ENCODE measurements at regions not wholly inside any gene's neighbourhood (a gene's known extent, or its start where the extent isn't known, plus 50 kb on each side); places are given as distances from the start of the nearest gene placed in this dataset.
"Not testable (repeated sequence)": the region's sequence is repeated elsewhere in the genome, so short reads cannot be mapped to it uniquely, and the experiment has no call there.

DNA sequence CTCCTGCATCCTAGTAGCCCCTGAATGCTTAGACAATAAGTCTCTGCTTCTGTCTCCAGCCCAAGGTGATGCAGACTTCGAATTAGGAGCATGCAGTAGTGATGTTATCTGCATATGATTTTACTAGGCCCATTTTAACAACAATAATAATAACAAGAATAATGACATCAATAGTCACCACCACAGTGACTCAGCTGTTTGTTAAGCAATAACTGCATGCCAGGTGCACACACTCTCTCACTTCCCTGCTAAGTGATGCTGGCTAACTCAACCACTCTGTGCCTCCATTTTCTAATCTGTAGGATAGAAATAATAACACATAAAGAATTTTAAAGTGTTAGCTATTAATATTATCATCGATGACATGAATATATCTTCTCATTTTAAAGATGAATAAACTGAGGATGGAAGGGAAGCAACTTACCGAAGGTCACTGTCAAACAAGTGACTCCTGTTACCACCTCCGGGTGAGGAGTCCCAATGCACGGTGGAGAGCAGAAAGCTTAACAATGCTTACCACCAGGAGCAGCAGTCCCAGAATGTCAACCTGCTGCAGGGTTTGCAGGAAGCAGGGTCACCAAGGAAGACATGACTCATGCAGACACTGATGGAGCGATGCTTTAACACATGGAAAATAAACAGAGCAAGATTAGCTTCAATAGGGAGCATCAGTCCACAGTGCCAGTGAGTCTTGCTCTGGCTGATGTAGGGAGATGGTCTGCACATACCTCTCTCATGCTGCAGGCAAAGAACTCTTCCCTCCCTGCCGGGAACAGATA lies 290.2 kb downstream of the SPATA17 start:
- no peak for DNase-seq

GRCh38 chr1:217924924-217925323 lies 293.8 kb downstream of the SPATA17 start:
- no peak for DNase-seq

GRCh38 chr1:217929213-217929885 lies 298.2 kb downstream of the SPATA17 start:
- no peak for DNase-seq

- no peak for DNase-seq
Measured at GRCh38 chr1:217943361-217943760, 312.2 kb downstream of the SPATA17 start.

- no peak for DNase-seq
Measured at GRCh38 chr1:217944550-217944949, 313.4 kb downstream of the SPATA17 start.

DNA sequence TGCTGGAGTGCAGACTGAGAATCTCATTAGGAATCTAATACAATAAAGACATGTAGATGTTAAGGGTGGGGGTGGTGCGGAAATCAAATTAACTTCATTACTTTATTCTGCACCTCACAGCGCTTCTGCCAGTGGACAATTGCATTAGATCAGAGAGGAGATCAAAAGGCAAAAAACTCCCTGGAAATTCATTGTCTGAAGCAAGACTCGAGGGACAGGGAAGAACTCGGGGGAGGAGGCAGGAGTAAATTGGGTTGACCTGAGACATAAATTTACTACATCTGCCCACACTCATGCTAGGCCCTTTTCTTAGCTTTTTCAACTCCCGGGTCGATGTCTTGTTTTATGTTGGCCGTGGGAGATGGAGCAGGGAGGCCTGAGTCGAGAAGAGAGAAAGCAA lies 315.4 kb downstream of the SPATA17 start:
- no peak for DNase-seq

GRCh38 chr1:217948741-217949140 lies 317.6 kb downstream of the SPATA17 start:
- no peak for DNase-seq

DNA sequence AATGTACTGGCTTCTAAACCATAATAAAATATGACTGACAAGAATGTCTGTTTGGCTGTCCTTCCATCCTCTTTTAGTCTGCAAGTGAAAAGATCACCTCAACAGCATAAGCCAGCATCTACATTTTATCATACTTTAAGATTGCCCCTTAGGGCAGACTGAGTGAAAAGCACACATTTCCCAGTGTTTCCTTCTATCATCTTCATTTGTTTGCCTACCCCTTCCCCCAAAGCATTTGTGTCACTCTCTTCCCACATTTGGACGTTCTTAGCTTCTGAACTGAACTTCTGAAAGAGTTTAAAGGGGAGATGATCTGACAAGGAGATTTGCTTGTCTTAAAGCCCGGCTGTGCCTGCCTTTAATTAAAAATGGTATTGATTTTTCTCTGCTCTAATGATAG lies 322.2 kb downstream of the SPATA17 start:
- no peak for DNase-seq

- no peak for DNase-seq
Measured at GRCh38 chr1:217953922-217954321, 322.8 kb downstream of the SPATA17 start.

DNA sequence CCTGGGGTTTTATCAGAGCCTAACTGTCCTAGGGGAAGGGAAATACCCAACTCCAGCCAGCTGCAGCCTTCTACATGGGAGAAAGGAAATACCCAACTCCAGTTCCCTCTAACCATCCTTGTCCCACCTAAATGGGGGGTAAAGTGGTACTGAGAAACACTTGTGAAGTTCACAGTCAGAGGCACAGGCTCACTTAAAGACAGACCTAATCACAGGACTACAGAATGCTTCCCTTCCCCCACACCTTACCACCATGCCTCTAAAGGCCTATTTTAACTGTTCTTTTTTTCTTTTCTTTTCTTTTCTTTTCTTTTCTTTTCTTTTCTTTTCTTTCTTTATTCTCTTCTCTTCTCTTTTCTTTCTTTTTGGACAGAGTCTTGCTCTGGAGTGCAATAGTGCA lies 324.6 kb downstream of the SPATA17 start:
- no peak for DNase-seq

DNA sequence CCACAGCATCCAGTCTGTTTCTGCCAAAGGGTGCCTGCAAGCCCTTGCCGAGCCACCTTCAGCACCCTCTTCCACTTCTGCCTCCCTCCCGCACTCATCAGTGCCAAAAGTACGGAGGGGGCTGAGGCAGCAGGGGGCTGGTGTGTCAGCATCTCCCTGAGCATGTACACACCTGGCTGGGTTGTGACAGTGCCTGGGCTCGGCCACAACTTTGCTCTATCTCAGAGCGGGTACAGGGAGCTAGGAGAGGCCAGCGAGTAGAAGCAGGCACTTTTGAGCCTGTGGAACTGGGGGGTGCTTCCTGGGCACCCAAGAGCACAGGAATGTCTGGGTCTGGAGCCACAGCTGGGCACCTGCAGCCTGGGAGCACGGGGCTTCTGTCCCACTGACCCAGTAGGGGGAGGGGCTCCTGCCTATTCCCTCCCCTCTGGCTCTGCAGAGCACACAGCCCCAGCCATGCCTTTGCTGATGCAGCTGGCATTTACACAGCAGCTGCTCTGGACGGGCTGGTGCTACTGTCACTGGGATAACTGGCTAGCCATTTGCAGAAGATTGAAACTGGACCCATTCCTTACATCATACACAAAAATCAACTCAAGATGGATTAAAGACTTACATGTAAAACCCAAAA lies 319.8 kb upstream of the RRP15 start:
- no peak for DNase-seq

GRCh38 chr1:217968085-217968484 lies 317.0 kb upstream of the RRP15 start:
- no peak for DNase-seq

DNA sequence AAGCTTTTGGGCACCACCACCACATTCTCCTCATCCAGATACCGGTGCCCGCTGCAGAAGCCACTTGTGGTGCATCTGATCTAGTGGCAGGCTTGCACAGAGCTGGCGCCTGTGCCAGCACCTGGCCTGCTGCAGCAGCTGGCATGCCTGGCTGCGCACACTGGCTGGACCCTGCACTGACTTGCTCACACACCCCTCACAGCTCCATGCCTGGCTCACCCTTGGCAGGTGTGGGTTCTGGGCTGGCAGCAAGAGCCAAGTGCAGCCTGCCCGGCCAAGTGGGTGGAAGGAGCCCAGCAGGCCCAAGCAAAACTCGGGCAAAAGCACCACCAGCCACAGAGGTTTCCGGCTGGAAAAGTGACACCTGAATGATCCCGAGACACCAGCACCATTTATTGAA lies 315.7 kb upstream of the RRP15 start:
- DNase-seq = no peak

DNA sequence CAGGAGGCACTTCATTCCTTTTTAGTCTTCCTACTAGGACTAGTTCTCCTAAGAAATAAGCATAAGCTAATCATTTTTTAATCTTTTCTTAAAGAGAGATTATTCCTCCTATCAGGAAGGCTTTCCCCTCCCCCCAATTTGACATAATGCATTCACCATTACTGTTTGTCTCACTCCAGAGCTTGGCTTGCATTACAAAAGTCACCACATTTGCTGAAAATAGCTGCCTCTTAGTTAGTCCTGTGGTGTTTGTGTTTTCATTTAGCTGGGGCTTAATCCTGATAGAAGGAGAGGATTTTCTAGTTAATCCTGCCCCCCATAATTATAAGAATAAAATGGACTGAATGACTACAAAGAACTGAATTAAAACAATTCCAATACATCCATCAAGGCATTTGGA lies 307.1 kb upstream of the RRP15 start:
- DNase-seq = no peak

GRCh38 chr1:217981430-217981829 lies 303.7 kb upstream of the RRP15 start:
- no peak for DNase-seq

DNA sequence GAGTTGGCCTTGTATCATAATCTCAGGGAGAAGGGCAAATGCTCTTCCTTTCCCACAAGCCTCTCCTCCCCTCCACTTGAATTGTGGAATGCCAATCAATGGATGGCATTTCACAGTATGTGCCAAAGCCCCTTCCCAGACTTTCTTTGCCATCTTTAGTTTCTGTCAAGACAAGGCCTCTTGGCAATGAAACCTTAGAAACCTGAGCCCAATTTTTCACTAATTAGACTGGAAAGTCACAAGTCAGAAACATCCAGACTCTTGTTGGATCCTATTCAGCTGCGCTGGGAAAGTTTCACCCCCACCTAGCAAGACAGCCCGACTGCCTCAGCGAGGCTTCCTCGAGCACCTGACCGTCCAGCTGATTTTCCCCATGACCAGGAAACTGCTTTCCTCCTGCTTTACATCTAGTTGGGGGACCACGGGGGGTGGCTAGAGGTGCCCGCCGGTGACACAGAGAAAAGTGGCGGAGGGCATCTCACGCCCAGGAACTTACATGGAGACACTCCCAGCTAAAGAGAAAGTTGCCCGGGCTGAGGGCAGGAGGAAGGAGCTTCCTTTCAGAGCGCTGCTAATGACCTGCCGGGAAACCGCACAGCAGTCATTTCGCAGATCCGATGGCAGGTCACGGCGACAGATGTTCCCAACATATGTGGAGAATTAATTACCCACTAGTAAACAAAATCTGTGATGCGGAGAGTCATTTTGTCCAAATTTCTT lies 302.6 kb upstream of the RRP15 start:
- DNase-seq = no peak

GRCh38 chr1:217983051-217983375 lies 302.1 kb upstream of the RRP15 start:
- DNase-seq = no peak

DNA sequence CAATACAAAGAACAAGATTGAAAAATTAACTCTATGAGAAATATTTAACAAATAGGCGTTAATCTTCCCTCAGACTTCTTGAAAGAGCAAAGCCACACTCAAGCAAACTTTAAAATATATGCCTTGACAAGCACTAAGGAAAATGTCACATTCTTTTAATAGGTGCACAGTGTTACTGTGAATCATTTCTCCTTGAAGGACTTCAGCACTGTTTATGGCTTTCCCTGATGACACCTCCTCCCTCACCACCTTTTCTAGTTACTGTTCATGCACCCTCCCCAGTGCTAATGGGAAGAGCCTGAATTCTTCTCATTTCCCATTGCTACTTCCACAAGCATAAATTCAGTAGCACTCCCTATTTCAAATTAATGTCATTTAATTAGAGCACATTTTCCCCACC lies 299.5 kb upstream of the RRP15 start:
- no peak for DNase-seq

DNA sequence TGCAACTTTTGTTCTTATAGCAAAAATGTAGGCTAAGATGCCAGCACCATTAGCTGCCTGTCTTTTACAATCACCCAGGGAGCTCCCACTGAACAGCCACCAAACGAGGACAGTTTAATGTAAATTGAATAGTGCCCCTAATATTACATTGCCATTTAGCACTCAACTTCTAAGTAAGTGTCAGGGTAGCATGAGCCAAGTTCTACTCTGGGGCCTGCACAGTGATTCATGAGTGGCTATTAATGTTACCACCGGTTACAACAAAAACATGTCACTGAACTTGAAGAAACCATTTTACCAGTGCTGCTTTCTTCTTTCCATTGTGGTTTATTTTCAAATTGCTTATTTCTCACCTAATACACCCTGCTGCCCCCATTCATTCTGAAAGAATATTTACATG lies 295.6 kb upstream of the RRP15 start:
- DNase-seq = no peak

- DNase-seq = no peak
Measured at GRCh38 chr1:217993439-217993838, 291.7 kb upstream of the RRP15 start.

- DNase-seq = not testable (repeated sequence)
Measured at GRCh38 chr1:218008296-218008695, 276.8 kb upstream of the RRP15 start.

GRCh38 chr1:218015106-218015505 lies 270.0 kb upstream of the RRP15 start:
- DNase-seq = not testable (repeated sequence)

- DNase-seq = no peak
Measured at GRCh38 chr1:218024211-218024720, 260.8 kb upstream of the RRP15 start.

Data from activated CD4-positive, alpha-beta T cell treated with anti-CD3 and anti-CD28 coated beads for 48 hours (primary cell).